ENCODE measurements at regions not wholly inside any gene's neighbourhood (a gene's known extent, or its start where the extent isn't known, plus 50 kb on each side); places are given as distances from the start of the nearest gene placed in this dataset.

DNA sequence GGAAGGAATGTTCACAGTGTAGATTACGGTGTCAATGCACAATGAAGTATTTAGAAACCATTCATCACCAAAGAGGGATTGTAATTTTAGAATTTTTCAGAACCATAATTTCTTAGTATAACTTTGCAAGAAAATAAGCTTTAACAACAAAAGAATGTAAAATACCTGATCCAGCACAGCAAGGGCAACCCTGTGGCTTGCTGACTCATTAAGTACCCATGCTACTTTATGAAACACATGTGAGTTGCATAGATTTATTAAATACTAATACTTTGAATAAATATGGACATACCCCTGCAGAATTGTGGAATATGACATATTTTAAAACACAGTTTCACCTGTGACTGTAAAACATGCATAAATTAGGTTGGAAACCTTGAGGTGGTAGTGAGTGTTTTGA is 281.3 kb downstream of the ZNF248 start:
- CTCF ChIA-PET = no interaction called here
- POLR2A ChIA-PET = no interaction called here
- no peak for DNase-seq (ENCODE audit: extremely low spot score)
- TF ChIP-seq FOXA1 (IDR thresholded peaks at IDR 0.05) (no peak), FOXM1 (IDR thresholded peaks at IDR 0.05; ENCODE audit: borderline replicate concordance) (no peak), CTBP1 (IDR thresholded peaks at IDR 0.05; ENCODE audit: borderline replicate concordance) (no peak), LEF1 (IDR thresholded peaks at IDR 0.05; ENCODE audit: borderline replicate concordance) (no peak), ARNT (IDR thresholded peaks at IDR 0.05) (no peak), SUZ12 (IDR thresholded peaks at IDR 0.05) (no peak), TARDBP (IDR thresholded peaks at IDR 0.05) (no peak)

DNA sequence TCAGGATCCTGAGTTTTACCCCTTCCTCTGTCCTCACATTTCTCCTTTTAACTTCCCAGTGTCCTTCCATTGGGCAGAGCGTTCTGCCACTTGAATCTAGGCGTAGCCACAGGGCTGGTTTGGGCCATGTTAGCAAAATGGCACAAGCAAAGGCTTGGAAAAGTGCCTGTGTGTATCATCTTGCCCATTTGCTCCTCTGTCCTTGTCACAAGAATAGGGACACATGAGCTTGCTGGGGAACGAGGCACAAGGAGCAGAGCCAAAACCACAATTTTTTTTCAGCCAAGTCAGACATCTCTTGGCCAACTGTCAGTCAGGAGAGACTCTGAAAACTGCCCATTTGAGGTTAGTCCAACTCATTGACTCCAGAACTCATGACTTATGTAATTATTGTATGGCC is 285.2 kb downstream of the ZNF248 start:
- CTCF ChIA-PET = no interaction called here
- no peak for TF ChIP-seq CTBP1 (IDR thresholded peaks at IDR 0.05; ENCODE audit: borderline replicate concordance)
- no peak for TF ChIP-seq ARNT (IDR thresholded peaks at IDR 0.05)
- TF ChIP-seq BHLHE40 (IDR thresholded peaks at IDR 0.05; ENCODE audit: borderline replicate concordance) = no peak
- no peak for TF ChIP-seq LEF1 (IDR thresholded peaks at IDR 0.05; ENCODE audit: borderline replicate concordance)
- POLR2A ChIA-PET = no interaction called here
- no peak for DNase-seq (ENCODE audit: extremely low spot score)

DNA sequence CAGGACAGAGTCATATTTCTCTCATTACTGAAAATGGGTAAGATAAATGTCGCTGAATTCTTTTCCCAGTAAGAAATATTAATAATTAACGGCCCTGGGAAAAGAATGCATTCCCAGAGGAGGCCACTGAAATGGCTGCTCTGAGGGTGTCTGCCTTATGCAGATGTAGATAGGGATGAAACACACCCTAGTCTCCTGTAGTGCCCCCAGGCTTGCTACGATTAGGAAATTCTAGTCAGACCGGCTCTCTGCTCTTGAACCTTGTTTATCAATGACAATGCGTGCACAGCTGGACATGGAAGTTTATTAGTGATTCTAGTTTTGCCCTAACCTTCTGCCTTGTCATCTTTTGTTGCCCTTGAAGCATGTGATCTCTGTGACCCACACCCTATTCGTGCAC is 291.1 kb downstream of the ZNF248 start:
- DNase-seq (ENCODE audit: extremely low spot score) = no peak
- ChIA-PET POLR2A (no interaction called here), CTCF (no interaction called here)
- no peak for TF ChIP-seq FOXM1 (IDR thresholded peaks at IDR 0.05; ENCODE audit: borderline replicate concordance)
- no peak for TF ChIP-seq ELF4 (IDR thresholded peaks at IDR 0.05)
- TF ChIP-seq HDGF (IDR thresholded peaks at IDR 0.05; ENCODE audit: borderline replicate concordance) = no peak
- TF ChIP-seq, protein P1, sequence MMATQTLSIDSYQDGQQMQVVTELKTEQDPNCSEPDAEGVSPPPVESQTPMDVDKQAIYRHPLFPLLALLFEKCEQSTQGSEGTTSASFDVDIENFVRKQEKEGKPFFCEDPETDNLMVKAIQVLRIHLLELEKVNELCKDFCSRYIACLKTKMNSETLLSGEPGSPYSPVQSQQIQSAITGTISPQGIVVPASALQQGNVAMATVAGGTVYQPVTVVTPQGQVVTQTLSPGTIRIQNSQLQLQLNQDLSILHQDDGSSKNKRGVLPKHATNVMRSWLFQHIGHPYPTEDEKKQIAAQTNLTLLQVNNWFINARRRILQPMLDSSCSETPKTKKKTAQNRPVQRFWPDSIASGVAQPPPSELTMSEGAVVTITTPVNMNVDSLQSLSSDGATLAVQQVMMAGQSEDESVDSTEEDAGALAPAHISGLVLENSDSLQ (IDR thresholded peaks at IDR 0.05) = no peak
- TF ChIP-seq NFRKB (IDR thresholded peaks at IDR 0.05) = no peak
- no peak for TF ChIP-seq SP1 (IDR thresholded peaks at IDR 0.05)
- TF ChIP-seq SUZ12 (IDR thresholded peaks at IDR 0.05) = no peak
- no peak for TF ChIP-seq CTBP1 (IDR thresholded peaks at IDR 0.05; ENCODE audit: borderline replicate concordance)

DNA sequence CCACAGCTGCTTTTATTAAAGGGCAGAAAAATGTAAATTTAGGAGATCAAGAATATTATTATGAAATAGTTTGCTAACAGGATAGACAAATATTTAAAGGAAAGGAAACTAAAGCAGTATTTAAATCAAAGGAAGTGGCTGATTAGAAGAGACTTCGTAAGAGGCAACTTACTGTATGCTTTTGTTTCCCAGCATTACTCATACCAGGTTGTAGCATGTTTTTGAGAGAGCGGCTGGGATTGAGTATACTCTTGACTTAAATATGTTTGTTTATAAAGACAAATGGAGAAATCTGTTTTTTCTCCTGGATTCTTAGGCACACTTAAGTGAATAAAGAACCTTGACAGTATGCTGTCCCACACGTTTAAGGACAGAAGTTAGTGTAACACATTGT is 293.7 kb downstream of the ZNF248 start:
- TF ChIP-seq TARDBP (IDR thresholded peaks at IDR 0.05) (no peak), LEF1 (IDR thresholded peaks at IDR 0.05; ENCODE audit: borderline replicate concordance) (no peak), FOXA1 (IDR thresholded peaks at IDR 0.05) (no peak), L3MBTL2 (conservative IDR thresholded peaks at IDR 0.05) (no peak), CTBP1 (IDR thresholded peaks at IDR 0.05; ENCODE audit: borderline replicate concordance) (no peak), SUZ12 (IDR thresholded peaks at IDR 0.05) (no peak), BHLHE40 (IDR thresholded peaks at IDR 0.05; ENCODE audit: borderline replicate concordance) (no peak), HDGF (IDR thresholded peaks at IDR 0.05; ENCODE audit: borderline replicate concordance) (no peak), FOXM1 (IDR thresholded peaks at IDR 0.05; ENCODE audit: borderline replicate concordance) (no peak), SP1 (IDR thresholded peaks at IDR 0.05) (no peak), FOXK2 (IDR thresholded peaks at IDR 0.05) (no peak), ZNF384 (IDR thresholded peaks at IDR 0.05) (no peak)
- TF ChIP-seq, protein P1 (IDR thresholded peaks at IDR 0.05) = no peak
- ChIA-PET POLR2A (no interaction called here), CTCF (no interaction called here)
- DNase-seq (ENCODE audit: extremely low spot score) = no peak

DNA sequence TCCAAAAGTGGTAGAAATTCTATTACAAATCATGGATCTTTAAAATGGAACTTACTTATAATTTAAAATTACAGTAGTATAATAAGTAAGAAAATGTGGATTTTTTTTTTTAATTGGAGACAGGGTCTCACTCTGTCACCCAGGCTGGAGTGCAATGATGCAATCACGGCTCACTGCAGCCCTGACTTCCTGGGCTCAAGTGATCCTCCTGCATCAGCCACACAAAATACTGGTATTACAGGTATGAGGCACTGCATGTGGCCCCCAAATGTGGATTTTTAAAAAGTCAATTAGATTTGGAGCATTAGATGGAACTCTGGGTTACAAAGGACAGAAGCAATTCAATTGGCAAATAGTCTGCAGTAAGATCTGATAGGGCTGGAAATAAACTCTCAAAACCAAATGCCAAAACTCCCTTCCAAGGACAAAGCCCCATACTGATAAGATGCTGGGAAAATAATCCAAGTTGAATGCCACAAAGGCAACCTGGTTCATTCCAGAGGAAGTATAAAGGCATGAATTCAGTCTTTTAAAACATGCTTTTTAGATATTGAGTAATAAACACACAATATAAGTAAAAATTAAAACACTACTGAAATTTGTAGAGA is 294.2 kb downstream of the ZNF248 start:
- POLR2A ChIA-PET = no interaction called here
- DNase-seq (ENCODE audit: extremely low spot score) = no peak
- TF ChIP-seq HDGF (IDR thresholded peaks at IDR 0.05; ENCODE audit: borderline replicate concordance) = no peak
- TF ChIP-seq NFRKB (IDR thresholded peaks at IDR 0.05) = no peak
- no peak for TF ChIP-seq LEF1 (IDR thresholded peaks at IDR 0.05; ENCODE audit: borderline replicate concordance)
- no peak for TF ChIP-seq ZNF384 (IDR thresholded peaks at IDR 0.05)
- TF ChIP-seq ELF4 (IDR thresholded peaks at IDR 0.05) = no peak
- TF ChIP-seq FOXM1 (IDR thresholded peaks at IDR 0.05; ENCODE audit: borderline replicate concordance) = no peak
- TF ChIP-seq BHLHE40 (IDR thresholded peaks at IDR 0.05; ENCODE audit: borderline replicate concordance) = no peak
- no peak for TF ChIP-seq FOXA1 (IDR thresholded peaks at IDR 0.05)
- TF ChIP-seq, protein P1 (IDR thresholded peaks at IDR 0.05) = no peak
- no peak for TF ChIP-seq L3MBTL2 (conservative IDR thresholded peaks at IDR 0.05)
- no peak for TF ChIP-seq FOXK2 (IDR thresholded peaks at IDR 0.05)
- CTCF ChIA-PET = no interaction called here

DNA sequence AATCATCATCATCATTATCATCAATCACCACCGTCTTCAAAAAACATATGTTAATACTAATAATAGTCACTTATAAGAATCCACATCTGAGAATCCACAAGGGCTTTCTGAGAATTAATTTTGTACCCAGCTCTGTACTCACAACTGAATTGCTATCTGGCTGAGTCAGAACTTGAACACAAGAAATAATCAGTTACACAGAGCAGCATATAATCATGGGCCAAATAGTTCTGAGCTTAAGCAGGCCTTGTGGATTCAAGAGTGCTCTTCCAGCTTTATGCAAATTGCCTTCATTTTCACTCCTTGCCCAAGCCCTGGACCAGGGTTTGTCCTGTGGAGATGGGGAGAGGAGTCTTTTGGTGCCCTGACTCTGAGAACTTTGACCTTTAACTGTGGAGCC is 304.5 kb downstream of the ZNF248 start:
- ChIA-PET POLR2A (no interaction called here), CTCF (no interaction called here)
- DNase-seq (ENCODE audit: extremely low spot score) = no peak
- no peak for TF ChIP-seq BHLHE40 (IDR thresholded peaks at IDR 0.05; ENCODE audit: borderline replicate concordance)
- no peak for TF ChIP-seq FOXM1 (IDR thresholded peaks at IDR 0.05; ENCODE audit: borderline replicate concordance)
- no peak for TF ChIP-seq HDGF (IDR thresholded peaks at IDR 0.05; ENCODE audit: borderline replicate concordance)
- TF ChIP-seq ZNF384 (IDR thresholded peaks at IDR 0.05) = no peak
- no peak for TF ChIP-seq ELF4 (IDR thresholded peaks at IDR 0.05)
- TF ChIP-seq FOXK2 (IDR thresholded peaks at IDR 0.05) = no peak
- no peak for TF ChIP-seq L3MBTL2 (conservative IDR thresholded peaks at IDR 0.05)
- no peak for TF ChIP-seq TARDBP (IDR thresholded peaks at IDR 0.05)
- TF ChIP-seq NFRKB (IDR thresholded peaks at IDR 0.05) = no peak
- no peak for TF ChIP-seq FOXA1 (IDR thresholded peaks at IDR 0.05)

DNA sequence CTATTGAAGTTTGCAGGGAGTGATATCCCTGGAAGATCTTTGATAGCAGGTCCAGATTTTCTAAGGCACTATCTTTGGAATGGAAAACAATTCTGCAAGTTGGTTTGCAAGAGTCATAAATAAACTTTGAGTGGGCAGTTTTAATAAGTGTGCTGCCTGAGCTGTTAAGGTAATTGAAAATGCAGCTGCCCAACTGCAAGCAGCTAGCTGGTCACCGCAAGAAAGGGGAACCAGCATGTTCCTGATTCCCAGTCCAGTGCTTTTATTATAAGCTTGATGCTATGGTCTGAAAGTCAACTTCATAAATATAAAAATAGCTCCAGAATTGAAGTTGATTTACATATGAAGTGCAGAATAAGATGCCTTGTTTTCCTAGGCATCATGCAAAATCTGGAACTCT is 308.4 kb downstream of the ZNF248 start:
- TF ChIP-seq ZNF384 (IDR thresholded peaks at IDR 0.05) = no peak
- no peak for TF ChIP-seq FOXM1 (IDR thresholded peaks at IDR 0.05; ENCODE audit: borderline replicate concordance)
- no peak for TF ChIP-seq SUZ12 (IDR thresholded peaks at IDR 0.05)
- no peak for TF ChIP-seq LEF1 (IDR thresholded peaks at IDR 0.05; ENCODE audit: borderline replicate concordance)
- TF ChIP-seq NFRKB (IDR thresholded peaks at IDR 0.05) = no peak
- TF ChIP-seq SP1 (IDR thresholded peaks at IDR 0.05) = no peak
- no peak for TF ChIP-seq FOXK2 (IDR thresholded peaks at IDR 0.05)
- no peak for TF ChIP-seq CTBP1 (IDR thresholded peaks at IDR 0.05; ENCODE audit: borderline replicate concordance)
- no peak for TF ChIP-seq ELF4 (IDR thresholded peaks at IDR 0.05)
- TF ChIP-seq HDGF (IDR thresholded peaks at IDR 0.05; ENCODE audit: borderline replicate concordance) = no peak
- TF ChIP-seq FOXA1 (IDR thresholded peaks at IDR 0.05) = no peak
- TF ChIP-seq, protein P1 (IDR thresholded peaks at IDR 0.05) = no peak
- no peak for TF ChIP-seq BHLHE40 (IDR thresholded peaks at IDR 0.05; ENCODE audit: borderline replicate concordance)
- no peak for TF ChIP-seq TARDBP (IDR thresholded peaks at IDR 0.05)
- no peak for TF ChIP-seq ARNT (IDR thresholded peaks at IDR 0.05)
- no peak for TF ChIP-seq L3MBTL2 (conservative IDR thresholded peaks at IDR 0.05)
- no peak for DNase-seq (ENCODE audit: extremely low spot score)
- ChIA-PET CTCF (no interaction called here), POLR2A (no interaction called here)
